Activated T-cell treated with anti-CD3 and anti-CD28 coated beads for 48 hours (primary cell): ENCODE measurements at regions not wholly inside any gene's neighbourhood (a gene's known extent, or its start where the extent isn't known, plus 50 kb on each side); places are given as distances from the start of the nearest gene placed in this dataset.
A peak's percentile ranks its signal among the peaks of the same experiment; 100 is the strongest.

Experiments used
- DNase-seq: peaks from one replicate; pipeline ENCODE4 v3.0.0-alpha.2; 2020; ENCODE audit warnings: low read depth

DNA sequence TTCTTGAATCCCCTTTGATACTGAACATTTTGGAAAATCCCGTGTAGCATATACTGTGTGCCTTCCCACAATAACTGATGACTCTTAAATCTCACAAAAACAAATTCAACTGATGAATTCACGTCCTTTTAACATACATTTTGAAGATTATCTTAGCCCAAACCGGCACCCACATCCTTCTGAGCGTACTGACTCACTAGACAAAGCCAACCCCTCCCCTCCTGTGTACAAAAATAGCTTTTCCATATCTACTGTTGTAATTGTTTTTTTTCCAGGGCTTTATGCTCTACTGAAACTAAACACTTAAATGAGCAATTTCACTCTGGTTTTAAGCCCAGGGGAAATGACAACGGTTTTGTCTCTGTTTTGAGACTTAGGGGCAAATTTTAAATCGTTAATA is 109.4 kb upstream of the ATF7IP start:
- no peak for DNase-seq

DNA sequence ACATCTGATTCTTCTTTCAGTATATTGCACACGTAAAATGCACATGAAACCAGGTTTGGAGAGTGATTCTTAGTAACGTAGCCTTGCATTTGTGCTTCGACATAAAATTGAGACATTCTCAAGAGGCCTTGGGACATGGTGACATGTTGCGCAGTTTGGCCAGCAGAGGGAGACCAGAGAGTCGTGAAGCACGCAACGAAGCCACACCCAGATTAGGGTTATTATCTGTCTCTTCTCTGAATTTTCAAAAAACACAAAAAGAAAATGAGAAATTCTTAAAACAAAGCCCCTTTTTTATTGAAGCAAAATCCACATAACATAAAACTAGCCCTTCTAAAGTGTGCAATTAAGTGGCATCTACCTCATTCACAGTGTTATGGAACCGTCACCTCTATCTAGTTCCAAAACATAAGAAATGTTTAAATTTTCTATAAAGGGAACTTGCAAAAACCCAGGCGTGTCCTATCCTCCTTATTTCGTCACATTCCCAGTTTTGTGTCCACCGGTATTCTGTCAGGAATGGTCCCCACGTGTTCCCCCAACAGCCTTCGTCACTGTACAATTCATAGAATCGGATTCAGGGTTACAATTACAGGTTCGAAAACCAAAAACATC is 108.8 kb upstream of the ATF7IP start:
- DNase-seq: peak; percentile 52

- no peak for DNase-seq
Measured at GRCh38 chr12:14257303-14257733, 108.2 kb upstream of the ATF7IP start.

- peak; percentile 77 for DNase-seq
Measured at GRCh38 chr12:14257734-14258574, 107.5 kb upstream of the ATF7IP start.

DNA sequence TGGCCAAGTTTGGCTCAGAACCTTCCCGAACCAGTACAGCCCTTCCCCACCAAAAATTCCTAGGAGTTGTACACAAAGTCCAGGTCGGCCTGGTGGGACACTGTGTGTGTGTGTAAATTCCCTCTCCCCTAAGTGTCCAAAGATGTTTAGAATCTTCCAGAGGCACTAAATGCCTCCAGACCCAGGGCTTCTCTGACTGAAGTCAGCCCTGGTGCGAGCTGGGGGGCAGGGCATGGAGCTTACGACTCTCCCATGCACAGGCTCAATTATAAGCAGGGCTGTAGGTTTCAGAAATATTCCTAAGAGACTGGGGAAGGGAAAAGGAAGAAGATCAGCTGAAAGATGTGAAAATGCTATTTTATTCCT is 106.9 kb upstream of the ATF7IP start:
- no peak for DNase-seq

- DNase-seq: no peak
Measured at GRCh38 chr12:14259481-14260010, 105.9 kb upstream of the ATF7IP start.

DNA sequence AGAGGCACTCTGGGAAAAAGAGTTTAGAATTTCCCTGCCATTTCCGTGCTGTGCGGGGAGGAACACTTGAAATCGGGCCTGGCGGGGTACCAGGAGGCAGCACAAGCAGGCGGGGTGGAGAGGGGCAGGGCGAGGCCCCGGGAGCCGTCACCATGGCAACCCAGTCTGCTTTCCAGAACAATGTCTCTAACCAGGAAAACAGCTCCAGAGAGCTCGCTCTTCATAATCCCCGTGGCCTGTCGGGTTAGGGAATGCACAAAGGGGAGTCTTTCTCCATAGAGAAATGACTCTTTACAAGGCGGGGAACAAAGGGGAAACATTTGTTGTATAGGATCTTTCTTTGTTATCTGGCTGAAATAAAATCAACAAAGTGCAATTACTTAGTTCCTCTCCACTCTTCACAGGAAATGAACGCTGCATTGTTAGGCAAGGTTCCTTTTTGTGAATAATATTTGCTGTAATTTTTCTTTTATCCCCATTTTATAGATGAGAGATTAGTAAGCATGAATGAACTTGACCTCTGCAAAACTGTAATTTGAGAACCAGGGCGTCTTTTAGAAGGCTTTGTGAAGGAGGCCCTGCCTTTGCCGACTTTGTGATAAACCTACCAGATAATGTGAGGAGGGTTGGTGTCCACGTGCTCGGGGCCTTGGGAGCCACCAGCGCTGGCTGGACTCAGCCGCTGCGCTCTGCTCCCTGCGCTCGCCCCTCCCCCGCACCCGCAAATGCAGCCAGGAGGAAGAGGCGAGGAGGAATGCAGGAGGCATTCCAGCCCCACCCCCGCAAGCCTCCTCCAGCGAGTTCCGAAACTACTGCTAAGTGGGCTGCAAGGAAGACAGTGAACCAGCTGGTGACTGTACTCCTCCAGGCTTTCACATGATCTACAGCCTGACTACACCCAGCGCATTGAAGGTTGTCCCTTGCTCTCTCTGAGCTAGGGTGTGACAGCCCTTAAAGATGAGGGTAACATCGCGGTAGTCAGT is 105.2 kb upstream of the ATF7IP start:
- no peak for DNase-seq

DNA sequence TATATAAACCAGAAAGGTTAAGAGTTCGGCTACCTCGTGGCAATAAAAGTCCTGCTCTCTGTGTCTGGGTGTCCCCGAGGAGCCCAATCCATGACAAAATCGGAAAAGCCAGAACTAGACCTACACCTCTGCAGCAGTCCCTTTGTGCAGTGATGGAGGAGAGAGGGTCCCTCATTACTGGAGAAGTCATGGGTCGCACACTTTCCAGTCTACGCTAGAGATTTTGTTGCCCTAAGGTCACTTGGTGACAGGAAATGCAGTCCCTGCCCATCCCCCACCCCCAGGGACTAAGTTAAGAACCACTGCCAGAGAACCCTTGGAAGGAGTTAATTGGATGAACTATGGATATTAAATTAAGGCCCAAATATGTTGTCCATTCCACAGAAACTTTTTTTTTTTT is 104.4 kb upstream of the ATF7IP start:
- no peak for DNase-seq

DNA sequence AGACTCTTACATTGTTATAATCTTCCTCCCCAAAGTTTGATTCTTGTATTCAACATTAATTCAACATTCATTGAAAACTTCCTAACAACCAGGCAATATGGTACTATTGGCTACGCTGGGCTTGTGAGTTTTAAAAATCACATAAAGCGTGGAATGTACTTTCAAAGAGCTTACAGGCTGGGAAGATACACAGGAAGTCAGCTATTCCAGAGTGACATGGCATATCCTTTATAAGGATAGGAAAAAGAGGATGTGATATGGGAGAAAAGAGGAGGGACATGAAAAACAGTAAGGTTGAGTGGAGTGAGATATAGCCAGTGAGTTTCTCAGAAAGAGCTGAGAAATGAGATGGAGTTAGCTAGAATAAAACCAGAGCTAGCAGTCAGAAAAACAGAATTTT is 103.6 kb upstream of the ATF7IP start:
- DNase-seq: no peak

- no peak for DNase-seq
Measured at GRCh38 chr12:14262771-14263511, 102.5 kb upstream of the ATF7IP start.

DNA sequence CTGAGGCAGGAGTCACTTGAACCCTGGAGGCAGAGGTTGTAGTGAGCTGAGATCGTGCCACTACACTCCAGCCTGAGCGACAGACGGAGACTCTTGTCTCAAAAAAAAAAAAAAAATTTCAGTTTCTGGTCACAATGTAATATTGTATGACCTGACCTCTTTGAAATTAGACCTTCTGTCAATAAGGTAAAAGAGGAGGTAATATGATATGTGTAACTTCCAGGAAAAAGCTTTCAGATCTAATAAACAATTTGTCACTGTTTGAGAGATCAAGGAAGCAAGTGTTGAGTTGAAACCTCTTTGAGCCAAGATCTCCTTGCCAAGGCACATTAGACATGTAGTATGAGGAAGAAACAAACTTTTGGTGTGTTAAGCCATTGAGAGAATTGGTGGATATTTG is 101.7 kb upstream of the ATF7IP start:
- DNase-seq: no peak

GRCh38 chr12:14264316-14264715 is 101.2 kb upstream of the ATF7IP start:
- no peak for DNase-seq

DNA sequence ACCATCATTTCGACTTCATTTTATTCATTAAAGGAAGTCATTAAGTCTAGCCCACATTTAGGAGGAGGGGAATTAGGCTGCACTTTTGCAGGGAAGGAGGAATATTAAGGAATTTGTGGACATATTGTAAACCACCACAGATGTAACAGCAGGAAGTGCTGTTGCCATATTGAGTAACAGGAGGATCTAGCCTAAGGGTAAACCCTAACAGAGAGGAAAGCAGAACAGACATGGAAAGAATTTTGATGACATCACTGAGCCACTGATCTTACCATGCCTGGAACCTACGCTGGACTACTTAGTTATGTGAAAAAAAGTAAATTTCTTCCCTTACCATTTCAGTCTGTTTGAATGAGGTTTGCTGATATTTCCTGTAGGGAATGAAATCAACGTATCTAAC is 100.7 kb upstream of the ATF7IP start:
- DNase-seq: no peak

GRCh38 chr12:14268120-14268515 is 97.4 kb upstream of the ATF7IP start:
- no peak for DNase-seq

- no peak for DNase-seq
Measured at GRCh38 chr12:14270392-14270791, 95.1 kb upstream of the ATF7IP start.

GRCh38 chr12:14272956-14273912 is 92.2 kb upstream of the ATF7IP start:
- DNase-seq: no peak

GRCh38 chr12:14273913-14274311 is 91.6 kb upstream of the ATF7IP start:
- no peak for DNase-seq

DNA sequence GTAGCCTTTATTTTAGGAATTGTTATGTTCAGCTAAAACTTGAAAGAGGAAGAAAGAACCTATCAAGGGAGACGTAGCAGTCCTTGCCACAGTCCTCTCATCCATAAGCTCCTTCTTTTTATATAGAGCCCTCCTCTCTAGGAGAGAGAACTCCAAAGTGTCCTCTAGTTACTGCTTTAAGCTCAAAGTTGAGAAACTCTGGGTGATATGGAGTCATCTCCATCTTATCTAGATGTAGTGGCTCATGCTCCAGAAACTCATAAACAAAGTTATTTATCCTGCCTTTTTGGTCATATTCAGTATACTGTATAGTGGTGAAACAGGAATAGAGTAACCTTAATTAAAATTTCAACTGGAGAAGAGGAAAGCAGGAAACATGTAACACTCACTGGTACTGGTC is 90.4 kb upstream of the ATF7IP start:
- no peak for DNase-seq

DNA sequence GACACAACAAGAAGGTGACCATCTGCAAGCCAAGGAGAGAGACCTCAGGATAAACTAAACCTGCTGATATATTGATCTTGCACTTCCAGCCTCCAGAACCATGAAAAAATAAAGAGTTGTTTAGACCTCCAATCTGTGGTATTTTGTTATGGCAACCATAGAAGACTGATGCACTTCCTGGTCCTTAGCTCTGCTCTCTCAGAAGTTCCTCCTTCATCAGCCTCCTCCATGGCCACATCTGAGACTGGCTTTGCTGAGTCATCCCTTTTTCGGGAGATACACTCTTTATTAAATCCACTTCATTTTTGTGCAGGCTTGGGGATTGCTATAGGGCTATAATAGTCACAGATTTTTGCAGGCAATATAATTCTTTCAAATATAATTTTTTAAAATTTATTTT is 89.6 kb upstream of the ATF7IP start:
- no peak for DNase-seq

DNA sequence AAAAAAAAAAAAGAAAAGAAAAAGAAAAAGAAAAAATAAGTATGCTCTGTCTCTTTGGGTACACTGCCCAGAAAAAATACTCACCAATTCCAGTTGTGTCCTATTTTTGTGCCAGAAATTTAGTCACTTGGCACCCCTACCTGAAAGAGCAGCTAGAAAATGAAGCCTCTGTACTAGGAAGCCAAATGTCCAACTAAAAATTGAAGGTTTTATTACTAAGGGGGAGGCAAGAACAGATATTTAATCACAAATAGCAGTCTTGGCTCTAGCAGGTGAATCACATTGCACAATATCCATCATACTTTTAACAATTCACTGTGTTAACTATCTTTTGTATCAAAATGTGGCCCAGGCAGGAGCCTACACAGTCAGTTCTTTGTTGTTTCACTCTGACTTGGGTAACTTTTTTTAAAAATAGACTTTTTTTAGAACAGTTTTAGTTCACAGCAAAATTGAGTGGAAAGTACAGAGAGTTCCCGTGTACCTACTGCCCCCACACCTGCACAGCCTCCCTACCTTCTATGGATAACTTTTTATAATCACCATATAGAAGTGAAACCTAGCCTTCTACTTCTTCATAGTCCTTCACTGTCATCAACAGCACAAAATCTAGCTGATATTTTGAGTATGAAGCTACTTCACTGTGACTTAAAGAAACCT is 87.1 kb upstream of the ATF7IP start:
- DNase-seq: no peak
